SIG-M5 treated with dmso at 0.1 percent for 504 hours (cell line): ENCODE measurements at regions not wholly inside any gene's neighbourhood (a gene's known extent, or its start where the extent isn't known, plus 50 kb on each side); places are given as distances from the start of the nearest gene placed in this dataset.
A peak's percentile ranks its signal among the peaks of the same experiment; 100 is the strongest.

Experiments used
- DNase-seq: peaks from one replicate; lab custom pipeline; 2025; ENCODE audit not compliant: unreplicated experiment; lab: John Stamatoyannopoulos, UW

- DNase-seq: no peak
Observed at GRCh38 chr3:24741506-24741905, 246.9 kb upstream of the THRB start.

- no peak for DNase-seq
Observed at GRCh38 chr3:24748520-24748919, 253.9 kb upstream of the THRB start.

DNA sequence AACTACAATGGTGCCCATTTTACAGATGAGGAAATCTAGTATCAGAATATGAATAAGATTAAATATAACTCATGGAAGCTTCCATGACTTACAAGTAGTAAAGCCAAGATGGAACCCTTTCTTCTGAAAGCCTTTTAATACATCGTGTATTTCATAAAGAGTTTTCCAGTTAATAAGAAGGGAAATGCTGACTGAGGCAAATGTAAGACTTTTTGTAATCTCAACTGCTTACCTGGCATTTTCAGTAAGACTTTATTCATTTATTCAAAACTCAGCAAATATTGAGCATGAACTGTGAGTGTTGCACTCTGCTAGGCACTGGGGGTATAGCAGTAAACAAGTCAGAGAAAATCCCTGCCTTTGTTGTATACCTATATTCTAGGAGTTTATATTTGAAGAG, 256.4 kb upstream of the THRB start:
- no peak for DNase-seq

- no peak for DNase-seq
Observed at GRCh38 chr3:24756101-24756888, 261.6 kb upstream of the THRB start.

- DNase-seq: no peak
Observed at GRCh38 chr3:24763393-24763792, 268.7 kb upstream of the THRB start.

GRCh38 chr3:24764236-24764915, 269.7 kb upstream of the THRB start:
- DNase-seq: no peak

GRCh38 chr3:24765399-24765798, 270.7 kb upstream of the THRB start:
- DNase-seq: no peak

DNA sequence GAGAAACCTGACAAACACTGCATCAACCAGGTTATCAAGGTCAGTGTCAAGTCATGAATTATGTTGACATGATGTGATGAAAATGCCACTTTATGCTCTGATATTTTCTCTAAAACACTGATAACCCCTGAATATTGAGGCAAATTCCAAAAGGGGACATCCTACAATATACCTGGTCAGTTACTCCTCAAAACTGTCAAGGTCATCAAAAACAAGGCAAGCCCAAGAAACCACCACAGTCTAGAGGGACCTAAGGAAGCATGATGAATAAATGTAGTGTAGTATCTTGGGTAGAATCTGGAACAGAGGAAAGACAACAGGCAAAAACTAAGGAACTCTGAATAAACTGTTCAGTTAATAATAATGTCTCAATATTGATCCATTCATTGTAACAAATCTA, 275.3 kb upstream of the THRB start:
- DNase-seq: no peak

DNA sequence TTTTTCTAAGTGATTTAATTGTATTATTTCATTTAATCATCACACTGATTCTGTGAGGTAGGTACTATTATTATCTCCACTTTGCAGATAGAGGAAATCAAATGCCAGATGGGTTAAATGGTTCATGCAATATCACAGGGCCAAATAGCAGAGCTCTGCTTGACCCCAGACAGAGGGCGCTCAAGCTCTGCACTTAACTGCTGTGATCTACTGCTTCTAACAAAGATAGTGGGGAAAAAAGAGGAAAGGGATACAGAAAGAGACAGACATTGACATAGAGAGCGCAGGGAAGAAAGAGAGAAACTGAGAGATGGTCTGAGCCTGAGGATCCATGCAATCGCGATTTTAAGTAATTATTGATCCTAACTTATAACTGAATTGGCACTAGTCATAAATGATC, 279.1 kb upstream of the THRB start:
- DNase-seq: peak; percentile 77

- no peak for DNase-seq
Observed at GRCh38 chr3:24780991-24781390, 286.3 kb upstream of the THRB start.

DNA sequence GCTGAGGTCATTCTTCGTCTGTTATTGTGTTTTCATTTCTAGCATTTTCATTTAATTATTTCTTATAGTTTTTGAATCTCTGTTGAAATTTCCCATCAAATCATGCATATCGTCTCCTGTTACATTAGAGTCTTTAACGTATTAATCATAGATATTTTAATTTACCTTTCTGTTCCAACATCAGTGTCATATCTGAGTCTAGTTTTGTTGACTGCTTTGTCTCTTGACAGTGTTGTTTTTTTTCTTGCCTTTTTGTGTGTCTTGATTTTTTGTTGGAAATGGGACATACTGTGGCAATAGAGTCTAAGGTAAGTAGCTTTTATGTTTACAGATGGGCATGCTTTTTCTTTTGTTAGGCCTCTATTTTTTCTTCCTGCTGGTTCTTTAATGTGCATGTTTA, 286.8 kb upstream of the THRB start:
- DNase-seq: no peak

GRCh38 chr3:24793896-24794295, 299.2 kb upstream of the THRB start:
- DNase-seq: no peak

- DNase-seq: no peak
Observed at GRCh38 chr3:24802614-24803013, 308.0 kb upstream of the THRB start.

DNA sequence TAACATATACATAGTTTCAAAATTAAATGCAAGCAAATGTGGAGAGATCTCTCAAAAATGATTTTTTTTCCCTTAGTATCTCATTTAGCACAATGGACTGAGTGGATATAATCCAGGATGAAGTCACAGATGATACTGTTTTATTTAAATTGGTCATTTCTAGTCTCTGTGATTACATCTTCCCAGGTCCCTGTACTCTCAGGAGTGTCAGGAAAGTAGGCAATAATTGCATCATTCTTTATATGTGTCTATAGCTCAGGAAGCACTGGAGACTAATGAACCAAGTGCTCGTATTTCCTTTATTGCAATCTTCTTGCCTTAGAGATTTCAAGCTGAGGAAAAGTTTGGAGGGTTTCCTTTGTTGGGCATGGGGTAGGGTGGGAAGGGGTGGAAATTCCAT, 309.4 kb upstream of the THRB start:
- no peak for DNase-seq

- DNase-seq: no peak
Observed at GRCh38 chr3:24810881-24811280, 316.2 kb upstream of the THRB start.

DNA sequence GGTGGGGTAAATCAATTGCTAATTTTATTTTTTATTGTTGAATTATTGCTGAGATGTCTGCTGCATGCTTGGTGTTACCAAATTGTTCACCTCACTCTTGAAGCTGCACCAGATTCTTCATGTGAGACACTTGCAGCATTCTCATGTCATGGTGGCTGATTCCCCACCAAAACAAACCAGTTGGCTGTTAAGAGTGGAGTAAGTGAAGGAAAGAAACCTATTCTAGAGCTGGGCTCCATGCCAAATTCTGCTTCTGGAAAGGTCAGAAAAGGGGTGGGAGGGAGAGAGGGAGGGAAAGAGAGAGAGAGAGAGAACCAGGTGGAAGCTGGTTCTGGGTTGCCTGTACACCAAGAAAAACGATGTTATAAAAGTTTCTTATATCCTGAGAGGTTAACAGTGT, 317.5 kb upstream of the THRB start:
- DNase-seq: no peak

DNA sequence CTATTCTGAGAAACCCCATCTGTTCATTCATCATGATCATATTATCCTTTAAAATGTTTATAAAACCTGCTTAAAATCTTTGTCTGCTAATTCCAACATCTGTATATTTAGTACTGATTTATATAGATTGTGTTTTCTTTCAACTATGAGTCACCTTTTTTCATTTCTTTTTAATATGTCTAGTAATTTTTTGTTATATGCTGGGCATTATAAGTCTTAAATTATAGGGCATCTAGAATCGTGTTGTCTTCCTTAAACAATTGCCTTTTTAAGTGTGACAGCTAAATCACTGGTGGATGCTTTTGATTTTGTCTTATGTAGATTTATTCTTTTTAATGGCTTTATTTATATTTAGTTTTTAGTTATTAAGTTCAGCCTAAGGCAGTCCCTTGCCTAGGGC, 323.4 kb upstream of the THRB start:
- DNase-seq: no peak

- DNase-seq: no peak
Observed at GRCh38 chr3:24828011-24828410, 333.4 kb upstream of the THRB start.

DNA sequence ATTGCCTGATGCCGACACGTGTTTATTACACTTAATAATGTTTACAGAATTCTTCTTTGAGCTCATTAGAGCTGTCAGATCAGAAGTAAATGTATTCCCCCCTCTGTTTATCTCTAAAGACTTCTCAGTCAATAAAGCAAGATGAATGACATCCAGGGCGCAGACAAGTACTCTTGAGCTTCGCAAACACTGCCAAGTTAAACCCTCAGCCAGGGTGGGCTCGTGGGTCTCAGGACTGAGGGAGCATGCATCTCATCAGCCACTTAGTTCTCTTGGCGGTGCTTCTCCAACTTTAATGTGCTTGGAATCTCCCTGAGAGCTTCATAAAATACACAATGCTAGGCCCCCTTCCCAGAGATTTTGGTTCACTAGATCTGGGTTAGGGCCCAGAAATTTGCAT, 333.9 kb upstream of the THRB start:
- DNase-seq: no peak

DNA sequence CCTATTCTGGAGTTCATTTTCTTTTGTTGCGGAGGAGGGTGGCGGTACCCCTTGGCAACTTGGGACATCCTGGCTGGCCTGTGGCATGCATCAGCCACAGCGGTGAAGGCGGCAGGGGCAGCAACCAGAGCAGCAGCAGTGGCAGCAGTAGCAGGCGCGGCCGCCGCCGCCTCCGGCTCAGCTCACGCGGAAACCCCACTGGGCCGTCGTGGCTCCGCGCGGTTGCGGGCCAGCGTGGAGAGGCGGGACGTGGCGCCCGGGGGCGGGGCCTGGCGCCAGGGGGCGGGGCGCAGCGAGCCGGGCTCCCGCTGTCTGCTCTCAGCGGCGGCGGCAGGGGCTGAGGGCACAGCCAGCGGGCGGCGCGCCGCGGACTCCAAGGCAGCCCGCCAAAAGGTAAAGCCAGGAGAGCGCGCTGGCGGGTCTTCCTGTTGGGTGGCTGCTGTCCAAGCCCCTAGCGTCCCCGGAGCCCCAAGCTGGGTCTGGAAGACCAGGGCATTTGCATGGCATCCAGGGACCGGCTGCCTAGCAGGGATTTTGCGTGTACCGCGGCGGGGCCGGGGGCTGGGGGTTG, 334.4 kb upstream of the THRB start:
- no peak for DNase-seq

DNA sequence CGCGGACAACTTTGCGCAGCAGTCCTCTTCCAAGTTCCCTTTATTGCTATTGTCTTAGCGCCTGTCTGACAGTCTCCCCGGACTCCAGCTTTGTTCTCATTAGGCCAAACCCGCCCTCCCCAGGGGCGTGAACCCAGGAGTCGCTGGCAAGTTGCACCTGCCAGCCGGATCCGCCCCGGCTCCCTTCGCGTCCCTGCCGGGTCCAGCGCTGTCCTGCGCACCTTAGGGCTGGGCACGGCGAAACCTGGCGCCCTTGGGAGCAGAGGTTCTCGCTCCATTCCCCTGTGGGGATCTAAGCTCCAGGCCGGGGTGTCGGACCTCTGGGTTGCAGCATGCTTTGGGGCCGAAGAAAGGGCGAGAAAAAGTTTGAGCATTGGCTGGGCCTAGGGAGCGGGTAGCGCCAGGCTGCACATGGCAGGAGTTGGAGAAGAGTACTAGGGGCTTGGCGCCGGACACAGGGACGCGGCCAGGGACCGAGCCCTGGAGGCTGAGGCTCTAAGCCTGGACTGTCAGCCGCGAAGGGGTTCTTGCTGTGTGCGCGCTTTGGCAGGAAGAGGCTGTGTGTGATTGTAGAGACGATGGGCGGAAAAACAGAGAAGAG, 335.1 kb upstream of the THRB start:
- no peak for DNase-seq
